ENCODE measurements at regions not wholly inside any gene's neighbourhood (a gene's known extent, or its start where the extent isn't known, plus 50 kb on each side); places are given as distances from the start of the nearest gene placed in this dataset.

- TF ChIP-seq EZH2 (IDR thresholded peaks at IDR 0.05; ENCODE audit: low read length, missing control alignments) (no peak), CTCF (conservative IDR thresholded peaks at IDR 0.05 in 1 of 2, IDR thresholded peaks at IDR 0.05 in 1 of 2; ENCODE audit: low read depth in 1 of 2, low read length in 2 of 2) (no peak)
- Histone ChIP-seq H3K79me2 (ENCODE audit: control insufficient read depth, insufficient read depth, low read length) (no peaks in the 10 kb centered on the region), H3K36me3 (ENCODE audit: control insufficient read depth, insufficient read depth, low read length) (no peaks in the 10 kb centered on the region), H3K27me3 (ENCODE audit: control insufficient read depth, insufficient read depth, low read length) (no peaks in the 10 kb centered on the region), H2AFZ (ENCODE audit: low read length) (no peak overlapping the region), H3K27ac (ENCODE audit: insufficient read depth, low read length) (no peak overlapping the region), H3K9me3 (ENCODE audit: control insufficient read depth, insufficient read depth, low read depth, low read length) (no peaks in the 10 kb centered on the region), H4K20me1 (ENCODE audit: control insufficient read depth, extremely low read depth, insufficient read depth, low read length) (no peaks in the 10 kb centered on the region), H3K4me1 (ENCODE audit: control insufficient read depth, extremely low read depth, insufficient read depth, low read length) (no peaks in the 10 kb centered on the region), H3K4me2 (ENCODE audit: extremely low read depth, insufficient read depth, low read length) (no peak overlapping the region), H3K4me3 (replicated peaks in 1 of 4; ENCODE audit: control extremely low read depth in 1 of 4, insufficient read depth in 1 of 4, low read depth in 3 of 4, low read length in 4 of 4) (no peak overlapping the region), H3K9ac (ENCODE audit: insufficient read depth, low read length) (no peak overlapping the region)
- no peak for DNase-seq (ENCODE audit: low read depth in 2 of 2)
These were observed 103.6 kb upstream of the NEO1 start for GRCh38 chr15:72948662-72949061.

- H3K9me3 ChIP-seq (ENCODE audit: control insufficient read depth, insufficient read depth, low read depth, low read length) = no peaks in the 10 kb centered on the region
- H3K27ac ChIP-seq (ENCODE audit: insufficient read depth, low read length) = no peak overlapping the region
- no peak overlapping the region for H2AFZ ChIP-seq (ENCODE audit: low read length)
- no peak overlapping the region for H3K4me3 ChIP-seq (replicated peaks in 1 of 4; ENCODE audit: control extremely low read depth in 1 of 4, insufficient read depth in 1 of 4, low read depth in 3 of 4, low read length in 4 of 4)
- no peak for TF ChIP-seq CTCF (conservative IDR thresholded peaks at IDR 0.05 in 1 of 2, IDR thresholded peaks at IDR 0.05 in 1 of 2; ENCODE audit: low read depth in 1 of 2, low read length in 2 of 2)
- no peak for TF ChIP-seq EZH2 (IDR thresholded peaks at IDR 0.05; ENCODE audit: low read length, missing control alignments)
- no peak overlapping the region for H3K4me2 ChIP-seq (ENCODE audit: extremely low read depth, insufficient read depth, low read length)
- H4K20me1 ChIP-seq (ENCODE audit: control insufficient read depth, extremely low read depth, insufficient read depth, low read length) = no peaks in the 10 kb centered on the region
- H3K27me3 ChIP-seq (ENCODE audit: control insufficient read depth, insufficient read depth, low read length) = no peaks in the 10 kb centered on the region
- DNase-seq (ENCODE audit: low read depth in 2 of 2) = no peak
- no peaks in the 10 kb centered on the region for H3K36me3 ChIP-seq (ENCODE audit: control insufficient read depth, insufficient read depth, low read length)
- H3K9ac ChIP-seq (ENCODE audit: insufficient read depth, low read length) = no peak overlapping the region
- no peaks in the 10 kb centered on the region for H3K4me1 ChIP-seq (ENCODE audit: control insufficient read depth, extremely low read depth, insufficient read depth, low read length)
- no peaks in the 10 kb centered on the region for H3K79me2 ChIP-seq (ENCODE audit: control insufficient read depth, insufficient read depth, low read length)
These were observed 104.6 kb upstream of the NEO1 start for GRCh38 chr15:72947709-72948108.

DNA sequence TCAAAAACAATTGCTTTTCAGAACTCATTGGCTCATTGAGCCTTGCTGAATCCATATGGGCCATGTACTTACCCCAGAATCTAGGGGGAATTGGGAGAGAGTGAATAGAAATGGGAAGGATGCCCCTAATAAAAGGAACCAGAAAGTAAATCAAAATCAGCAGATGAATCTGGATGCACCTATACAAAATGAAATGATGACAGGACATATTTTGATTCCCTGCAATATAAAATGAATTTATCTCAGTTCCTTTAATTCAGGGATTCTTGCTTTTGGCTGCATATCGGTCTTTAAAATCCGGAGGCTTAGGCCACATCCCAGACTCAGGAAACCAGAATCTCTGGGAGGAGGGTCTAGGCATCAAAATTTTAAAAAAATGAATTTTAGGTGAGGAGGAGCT, 107.7 kb upstream of the NEO1 start:
- no peaks in the 10 kb centered on the region for H4K20me1 ChIP-seq (ENCODE audit: control insufficient read depth, extremely low read depth, insufficient read depth, low read length)
- no peaks in the 10 kb centered on the region for H3K27me3 ChIP-seq (ENCODE audit: control insufficient read depth, insufficient read depth, low read length)
- no peak overlapping the region for H3K4me2 ChIP-seq (ENCODE audit: extremely low read depth, insufficient read depth, low read length)
- no peak overlapping the region for H2AFZ ChIP-seq (ENCODE audit: low read length)
- H3K9me3 ChIP-seq (ENCODE audit: control insufficient read depth, insufficient read depth, low read depth, low read length) = no peaks in the 10 kb centered on the region
- TF ChIP-seq CTCF (conservative IDR thresholded peaks at IDR 0.05 in 1 of 2, IDR thresholded peaks at IDR 0.05 in 1 of 2; ENCODE audit: low read depth in 1 of 2, low read length in 2 of 2) (no peak), EZH2 (IDR thresholded peaks at IDR 0.05; ENCODE audit: low read length, missing control alignments) (no peak)
- H3K36me3 ChIP-seq (ENCODE audit: control insufficient read depth, insufficient read depth, low read length) = no peaks in the 10 kb centered on the region
- H3K4me1 ChIP-seq (ENCODE audit: control insufficient read depth, extremely low read depth, insufficient read depth, low read length) = no peaks in the 10 kb centered on the region
- no peak for DNase-seq (ENCODE audit: low read depth in 2 of 2)
- H3K27ac ChIP-seq (ENCODE audit: insufficient read depth, low read length) = no peak overlapping the region
- H3K9ac ChIP-seq (ENCODE audit: insufficient read depth, low read length) = no peak overlapping the region
- no peaks in the 10 kb centered on the region for H3K79me2 ChIP-seq (ENCODE audit: control insufficient read depth, insufficient read depth, low read length)
- no peak overlapping the region for H3K4me3 ChIP-seq (replicated peaks in 1 of 4; ENCODE audit: control extremely low read depth in 1 of 4, insufficient read depth in 1 of 4, low read depth in 3 of 4, low read length in 4 of 4)
